ENCODE measurements at regions not wholly inside any gene's neighbourhood (a gene's known extent, or its start where the extent isn't known, plus 50 kb on each side); places are given as distances from the start of the nearest gene placed in this dataset.

DNA sequence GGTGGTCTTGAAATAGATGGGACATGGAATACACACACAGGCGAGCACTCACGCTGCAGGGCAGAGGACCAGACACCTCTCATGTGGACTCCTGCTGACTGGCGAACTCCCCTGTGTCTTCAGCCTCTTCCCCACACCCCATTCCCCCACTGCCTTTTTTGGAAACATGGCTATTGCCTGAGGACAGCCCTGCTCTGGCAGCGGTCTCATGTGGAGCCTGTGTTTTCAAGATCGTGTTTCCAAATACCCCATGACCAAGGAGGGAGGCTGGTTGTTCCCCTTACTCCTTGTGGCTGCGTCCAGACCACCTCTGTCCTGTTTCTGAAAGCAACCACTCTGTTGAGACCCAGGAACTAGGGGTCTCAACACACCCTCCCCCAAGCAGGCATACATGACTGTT lies 119.4 kb downstream of the C1orf94 start:
- no peaks in the 10 kb centered on the region for H3K36me3 ChIP-seq
- no peak for TF ChIP-seq CTCF (IDR thresholded peaks at IDR 0.05; ENCODE audit: low read depth, low read length)
- DNase-seq, result no peak
- H3K27me3 ChIP-seq, result no peaks in the 10 kb centered on the region
- no peak overlapping the region for H3K4me3 ChIP-seq (ENCODE audit: low read depth, low read length)
- H3K4me1 ChIP-seq, result no peaks in the 10 kb centered on the region
- H3K9me3 ChIP-seq, result no peaks in the 10 kb centered on the region

DNA sequence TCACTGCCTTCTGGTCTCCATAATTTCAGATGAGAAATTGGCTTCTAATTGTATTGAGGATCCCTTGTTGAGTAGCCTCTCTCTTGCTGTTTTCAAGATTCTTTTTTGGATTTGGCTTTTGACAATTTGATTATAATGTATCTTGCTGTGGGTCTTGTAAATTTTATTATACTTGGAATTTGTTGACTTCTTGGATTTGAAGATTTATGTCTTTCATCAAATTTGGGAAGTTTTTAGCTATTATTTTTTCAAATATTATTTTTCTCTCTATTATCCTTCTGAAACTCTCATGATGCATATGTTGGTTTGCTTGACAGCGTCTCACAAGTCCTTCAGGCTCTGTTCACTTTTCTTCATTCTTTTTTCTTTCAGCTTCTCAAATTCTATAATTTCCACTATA lies 126.1 kb downstream of the C1orf94 start:
- no peak for TF ChIP-seq CTCF (IDR thresholded peaks at IDR 0.05; ENCODE audit: low read depth, low read length)
- H3K27me3 ChIP-seq, result no peaks in the 10 kb centered on the region
- no peak for DNase-seq
- no peaks in the 10 kb centered on the region for H3K9me3 ChIP-seq
- H3K36me3 ChIP-seq, result no peaks in the 10 kb centered on the region
- H3K4me3 ChIP-seq (ENCODE audit: low read depth, low read length), result no peak overlapping the region
- H3K4me1 ChIP-seq, result no peaks in the 10 kb centered on the region

GRCh38 chr1:34303218-34303617 lies 126.5 kb downstream of the C1orf94 start:
- no peak for TF ChIP-seq CTCF (IDR thresholded peaks at IDR 0.05; ENCODE audit: low read depth, low read length)
- no peak for DNase-seq
- no peaks in the 10 kb centered on the region for H3K27me3 ChIP-seq
- H3K4me3 ChIP-seq (ENCODE audit: low read depth, low read length), result no peak overlapping the region
- no peaks in the 10 kb centered on the region for H3K9me3 ChIP-seq
- no peaks in the 10 kb centered on the region for H3K36me3 ChIP-seq
- H3K4me1 ChIP-seq, result no peaks in the 10 kb centered on the region

DNA sequence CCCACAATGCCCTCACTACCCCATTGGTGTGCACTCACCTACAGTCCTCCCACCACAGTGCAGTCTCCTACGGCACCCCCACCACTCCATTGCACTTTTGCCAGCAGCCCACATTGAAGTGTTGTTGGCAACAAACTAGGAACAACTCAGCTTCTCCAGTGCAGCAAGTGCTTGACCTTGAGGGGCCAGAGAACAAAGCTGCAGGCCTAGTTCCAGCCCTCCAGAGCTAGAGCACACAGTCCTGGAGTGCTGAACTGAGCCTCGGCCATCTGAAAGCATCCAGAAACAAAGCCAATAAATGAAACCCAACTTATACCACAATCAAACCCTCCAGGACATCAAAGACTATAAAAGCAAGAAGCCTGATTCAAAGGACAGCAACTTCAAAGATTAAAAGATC lies 129.9 kb downstream of the C1orf94 start:
- TF ChIP-seq CTCF (IDR thresholded peaks at IDR 0.05; ENCODE audit: low read depth, low read length), result no peak
- no peaks in the 10 kb centered on the region for H3K36me3 ChIP-seq
- DNase-seq, result no peak
- no peak overlapping the region for H3K4me3 ChIP-seq (ENCODE audit: low read depth, low read length)
- H3K4me1 ChIP-seq, result no peaks in the 10 kb centered on the region
- H3K27me3 ChIP-seq, result no peaks in the 10 kb centered on the region
- no peaks in the 10 kb centered on the region for H3K9me3 ChIP-seq

DNA sequence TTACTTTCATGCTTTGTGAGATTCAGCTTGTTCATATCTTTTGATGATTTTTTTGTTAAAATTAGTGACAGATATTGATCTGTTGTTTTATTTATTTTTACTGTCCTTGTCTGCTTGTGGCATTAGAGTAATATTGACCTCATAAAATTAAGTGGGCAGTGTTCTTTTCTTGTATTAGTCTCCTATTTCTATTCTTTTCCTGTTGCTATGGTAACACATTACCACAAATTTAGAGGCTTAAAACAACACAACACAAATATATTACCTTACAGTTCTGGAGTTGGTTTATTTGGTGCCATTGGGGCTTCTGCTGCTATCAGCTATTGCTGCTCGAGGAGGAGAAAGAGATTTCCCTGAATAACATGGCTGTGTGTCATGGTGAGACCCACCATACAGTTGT lies 135.7 kb downstream of the C1orf94 start:
- Histone ChIP-seq H3K36me3 (no peaks in the 10 kb centered on the region), H3K9me3 (no peaks in the 10 kb centered on the region), H3K4me1 (no peaks in the 10 kb centered on the region), H3K4me3 (ENCODE audit: low read depth, low read length) (no peak overlapping the region), H3K27me3 (no peaks in the 10 kb centered on the region)
- TF ChIP-seq CTCF (IDR thresholded peaks at IDR 0.05; ENCODE audit: low read depth, low read length), result no peak
- DNase-seq, result no peak

GRCh38 chr1:34315974-34316373 lies 139.3 kb downstream of the C1orf94 start:
- Histone ChIP-seq H3K36me3 (no peaks in the 10 kb centered on the region), H3K4me3 (ENCODE audit: low read depth, low read length) (no peak overlapping the region), H3K27me3 (no peaks in the 10 kb centered on the region), H3K9me3 (no peaks in the 10 kb centered on the region), H3K4me1 (no peaks in the 10 kb centered on the region)
- TF ChIP-seq CTCF (IDR thresholded peaks at IDR 0.05; ENCODE audit: low read depth, low read length), result no peak
- DNase-seq, result no peak

All from BE2C (cell line).